ENCODE measurements at regions not wholly inside any gene's neighbourhood (a gene's known extent, or its start where the extent isn't known, plus 50 kb on each side); places are given as distances from the start of the nearest gene placed in this dataset.

DNA sequence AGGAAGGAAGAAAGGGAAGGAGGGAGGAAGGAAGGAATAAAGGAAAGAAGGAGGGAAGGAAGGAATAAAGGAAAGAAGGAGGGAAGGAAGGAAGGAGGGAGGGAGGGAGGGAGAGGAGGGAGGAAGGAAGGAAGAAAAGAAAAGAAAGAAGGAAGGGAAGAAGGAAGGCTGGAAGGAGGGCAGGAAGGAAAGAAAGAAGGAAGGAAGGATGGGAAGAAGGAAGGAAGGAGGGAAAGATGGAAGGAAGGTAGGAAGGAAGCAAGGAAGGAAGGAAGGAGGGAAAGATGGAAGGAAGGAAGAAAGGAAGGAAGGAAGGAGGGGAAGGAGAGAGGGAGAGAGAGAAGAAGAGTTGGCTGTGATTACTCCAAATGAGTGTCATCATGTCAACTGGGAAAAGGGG, 190.6 kb downstream of the ACKR3 start:
- Histone ChIP-seq H3K4me3 (ENCODE audit: low read length) (no peak overlapping the region), H3K27me3 (ENCODE audit: control insufficient read depth in 1 of 2, insufficient read depth in 2 of 2, low read length in 2 of 2) (peaks cover 0 to 4% of the 10 kb centered on the region in 2 experiments), H3K9me3 (ENCODE audit: control insufficient read depth in 1 of 2, insufficient read depth in 1 of 2, low read length in 2 of 2) (no peaks in the 10 kb centered on the region), H3K36me3 (ENCODE audit: insufficient read depth, low read length) (no peaks in the 10 kb centered on the region), H3K27ac (ENCODE audit: low read depth in 1 of 2, low read length in 2 of 2) (no peak overlapping the region), H3K4me1 (ENCODE audit: insufficient read depth, low read length) (no peaks in the 10 kb centered on the region)
- H3K27me3 Mint-ChIP-seq, result no peaks in the 10 kb centered on the region
- no peaks in the 10 kb centered on the region for H3K9me3 Mint-ChIP-seq
- H3K4me1 Mint-ChIP-seq (ENCODE audit: low read depth), result no peaks in the 10 kb centered on the region
- ChIA-PET POLR2A (no interaction called here), CTCF (no interaction called here)
- no peak overlapping the region for H3K27ac Mint-ChIP-seq
- no peak for ATAC-seq (ENCODE audit: poor library complexity)
- intact Hi-C loops (cut with DNase I, micrococcal nuclease), result no loop called here
- H3K4me3 Mint-ChIP-seq, result no peak overlapping the region
- DNase-seq, result no peak
- no peaks in the 10 kb centered on the region for H3K36me3 Mint-ChIP-seq (ENCODE audit: low read depth)
- no peak for TF ChIP-seq CTCF (IDR thresholded peaks at IDR 0.05)

DNA sequence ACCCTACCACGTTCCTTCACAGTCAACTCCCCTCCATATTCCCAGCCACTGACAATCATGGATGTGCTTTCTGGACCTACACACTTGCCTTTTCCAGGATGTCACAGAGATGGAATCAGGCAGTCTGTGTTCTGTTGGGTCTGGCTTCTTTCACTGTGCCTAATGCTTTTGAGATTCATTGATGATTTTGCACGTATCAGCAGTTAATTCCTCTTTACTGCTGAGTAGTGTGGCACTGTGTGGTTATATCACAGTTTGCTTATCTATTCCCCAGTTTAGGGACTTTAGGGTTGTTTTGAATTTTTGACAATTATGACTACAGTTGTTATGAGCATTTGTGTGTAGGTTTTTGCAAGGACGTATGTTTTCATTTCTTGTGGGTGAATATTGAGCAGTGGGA, 191.7 kb downstream of the ACKR3 start:
- H3K27me3 Mint-ChIP-seq, result peaks cover under 1% of the 10 kb centered on the region
- Histone ChIP-seq H3K4me1 (ENCODE audit: insufficient read depth, low read length) (no peaks in the 10 kb centered on the region), H3K27ac (ENCODE audit: low read depth in 1 of 2, low read length in 2 of 2) (no peak overlapping the region), H3K27me3 (ENCODE audit: control insufficient read depth in 1 of 2, insufficient read depth in 2 of 2, low read length in 2 of 2) (peaks cover 0 to 4% of the 10 kb centered on the region in 2 experiments), H3K36me3 (ENCODE audit: insufficient read depth, low read length) (no peaks in the 10 kb centered on the region), H3K9me3 (ENCODE audit: control insufficient read depth in 1 of 2, insufficient read depth in 1 of 2, low read length in 2 of 2) (no peaks in the 10 kb centered on the region), H3K4me3 (ENCODE audit: low read length) (no peak overlapping the region)
- ChIA-PET POLR2A (no interaction called here), CTCF (no interaction called here)
- H3K27ac Mint-ChIP-seq, result no peak overlapping the region
- H3K9me3 Mint-ChIP-seq, result no peaks in the 10 kb centered on the region
- no peaks in the 10 kb centered on the region for H3K36me3 Mint-ChIP-seq (ENCODE audit: low read depth)
- ATAC-seq (ENCODE audit: poor library complexity), result no peak
- H3K4me3 Mint-ChIP-seq, result no peak overlapping the region
- H3K4me1 Mint-ChIP-seq (ENCODE audit: low read depth), result no peaks in the 10 kb centered on the region
- DNase-seq, result no peak
- intact Hi-C loops (cut with DNase I, micrococcal nuclease), result no loop called here
- TF ChIP-seq CTCF (IDR thresholded peaks at IDR 0.05), result no peak

DNA sequence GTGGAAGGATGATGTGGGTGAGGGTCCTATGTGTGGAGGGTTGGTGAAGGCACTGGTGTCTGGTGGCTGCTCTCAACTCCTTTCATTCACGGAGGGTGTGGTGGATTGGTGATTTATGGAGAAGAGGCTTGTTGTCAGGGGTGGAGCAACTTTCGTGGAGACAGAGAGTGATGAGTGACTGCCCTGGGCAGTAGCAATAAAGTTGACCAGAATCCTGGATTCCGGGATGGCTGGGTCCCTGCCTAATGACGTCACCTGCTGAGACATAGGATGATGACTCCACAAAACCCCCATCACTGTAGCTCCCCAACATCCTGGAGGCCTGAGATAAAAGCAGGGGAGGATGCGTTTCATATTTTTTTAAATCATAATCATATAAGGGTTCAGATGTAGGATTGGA, 193.0 kb downstream of the ACKR3 start:
- Histone ChIP-seq H3K9me3 (ENCODE audit: control insufficient read depth in 1 of 2, insufficient read depth in 1 of 2, low read length in 2 of 2) (no peaks in the 10 kb centered on the region), H3K27me3 (ENCODE audit: control insufficient read depth in 1 of 2, insufficient read depth in 2 of 2, low read length in 2 of 2) (peaks cover 0 to 4% of the 10 kb centered on the region in 2 experiments), H3K36me3 (ENCODE audit: insufficient read depth, low read length) (no peaks in the 10 kb centered on the region), H3K4me1 (ENCODE audit: insufficient read depth, low read length) (no peaks in the 10 kb centered on the region), H3K4me3 (ENCODE audit: low read length) (no peak overlapping the region), H3K27ac (ENCODE audit: low read depth in 1 of 2, low read length in 2 of 2) (no peak overlapping the region)
- no peak for TF ChIP-seq CTCF (IDR thresholded peaks at IDR 0.05)
- H3K27ac Mint-ChIP-seq, result no peak overlapping the region
- no peaks in the 10 kb centered on the region for H3K36me3 Mint-ChIP-seq (ENCODE audit: low read depth)
- H3K4me1 Mint-ChIP-seq (ENCODE audit: low read depth), result no peaks in the 10 kb centered on the region
- POLR2A ChIA-PET, result no interaction called here
- CTCF ChIA-PET, result no interaction called here
- H3K4me3 Mint-ChIP-seq, result no peak overlapping the region
- ATAC-seq (ENCODE audit: poor library complexity) (no peak), DNase-seq (no peak)
- no peaks in the 10 kb centered on the region for H3K9me3 Mint-ChIP-seq
- peaks cover 4% of the 10 kb centered on the region for H3K27me3 Mint-ChIP-seq
- intact Hi-C loops (cut with DNase I, micrococcal nuclease), result no loop called here

All from CD4-positive, alpha-beta T cell (primary cell).